HEK293 (cell line): ENCODE measurements at regions not wholly inside any gene's neighbourhood (a gene's known extent, or its start where the extent isn't known, plus 50 kb on each side); places are given as distances from the start of the nearest gene placed in this dataset.

ENCODE experiments used
- CTCF ChIA-PET: fragments of 350-600 bp; formaldehyde crosslinking; extraction: SDS; loops from one replicate; lab custom pipeline; 2021; ENCODE audit warnings: antibody characterized with exemption; lab: Yijun Ruan, JAX
- POLR2A ChIA-PET: fragments of 300-600 bp; formaldehyde crosslinking; extraction: SDS; loops from one replicate; lab custom pipeline; 2020; ENCODE audit warnings: antibody characterized with exemption, inconsistent platforms; lab: Yijun Ruan, JAX
- H3K27ac ChIP-seq: fragments of 200-500 bp; sonication (Bioruptor generic); 2 replicates; pipeline ENCODE4 v1.5.1; 2014; ENCODE audit warnings: low read depth, low read length, control low read depth, inconsistent platforms; ENCODE audit errors: extremely low read depth
- H3K36me3 ChIP-seq, 2 experiments: fragments of 200-500 bp in 1 of 2; sonication (Bioruptor generic) in 1 of 2; 1 replicate in 1 of 2; 2 replicates in 1 of 2; pipeline ENCODE4 v1.5.1; 2014 to 2017; ENCODE audit warnings: inconsistent platforms in 2 of 2, low read length in 2 of 2; ENCODE audit not compliant: control insufficient read depth in 2 of 2, insufficient read depth in 1 of 2
- H3K4me1 ChIP-seq: fragments of 200-500 bp; sonication (Bioruptor generic); 2 replicates; pipeline ENCODE4 v1.5.1; 2014; ENCODE audit warnings: mild to moderate bottlenecking, low read length, inconsistent platforms; ENCODE audit not compliant: control insufficient read depth, insufficient read depth
- H3K4me3 ChIP-seq: 2 replicates; pipeline ENCODE4 v1.5.1; 2011; ENCODE audit warnings: low read depth, mild to moderate bottlenecking, control low read depth, low read length, moderate library complexity
- H3K9me3 ChIP-seq: fragments of 200-500 bp; sonication (Bioruptor generic); 2 replicates; pipeline ENCODE4 v1.5.1; 2014; ENCODE audit warnings: low read depth, low read length, inconsistent platforms; ENCODE audit not compliant: control insufficient read depth, insufficient read depth
- EGR2 ChIP-seq: fragments of 450-650 bp; formaldehyde crosslinking; IDR thresholded peaks from 2 replicates; pipeline ENCODE4 v1.5.1; 2016; ENCODE audit warnings: low read depth, missing biosample characterization, missing genetic modification characterization
- HOXC10 ChIP-seq: sonication (generic); formaldehyde crosslinking; IDR thresholded peaks from 2 replicates; pipeline ENCODE4 v1.8.1; 2023; ENCODE audit warnings: mild to moderate bottlenecking, missing genetic modification reagents
- KLF8 ChIP-seq: fragments of 450-650 bp; formaldehyde crosslinking; IDR thresholded peaks from 2 replicates; pipeline ENCODE4 v1.5.1; 2016; ENCODE audit warnings: missing biosample characterization, missing genetic modification characterization
- ZBTB17 ChIP-seq: fragments of 450-650 bp; formaldehyde crosslinking; IDR thresholded peaks from 2 replicates; pipeline ENCODE4 v1.5.1; 2016; ENCODE audit warnings: missing biosample characterization, missing genetic modification characterization
- ZBTB21 ChIP-seq: fragments of 450-650 bp; formaldehyde crosslinking; IDR thresholded peaks from 2 replicates; pipeline ENCODE4 v1.5.1; 2017; ENCODE audit warnings: missing biosample characterization, missing genetic modification characterization
- ZNF140 ChIP-seq: fragments of 450-650 bp; formaldehyde crosslinking; IDR thresholded peaks from 2 replicates; pipeline ENCODE4 v1.5.1; 2016; ENCODE audit warnings: missing biosample characterization, missing genetic modification characterization
- ZNF214 ChIP-seq: fragments of 450-650 bp; formaldehyde crosslinking; IDR thresholded peaks from 2 replicates; pipeline ENCODE4 v1.5.1; 2017; ENCODE audit warnings: missing biosample characterization, mild to moderate bottlenecking, missing genetic modification characterization, borderline replicate concordance
- ZNF341 ChIP-seq: fragments of 450-650 bp; formaldehyde crosslinking; IDR thresholded peaks from 2 replicates; pipeline ENCODE4; 2016; ENCODE audit warnings: low read depth, missing biosample characterization, missing genetic modification characterization
- ZNF366 ChIP-seq: fragments of 450-650 bp; formaldehyde crosslinking; conservative IDR thresholded peaks from 2 replicates; pipeline ENCODE4 v1.5.1; 2016; ENCODE audit warnings: missing biosample characterization, missing genetic modification characterization
- ZNF37A ChIP-seq: fragments of 450-650 bp; IDR thresholded peaks from 2 replicates; pipeline ENCODE4 v1.5.1; 2018; ENCODE audit warnings: missing biosample characterization, missing genetic modification characterization
- ZNF530 ChIP-seq: fragments of 450-650 bp; formaldehyde crosslinking; IDR thresholded peaks from 2 replicates; pipeline ENCODE4 v1.5.1; 2016; ENCODE audit warnings: low read depth, missing biosample characterization, missing genetic modification characterization
- ZNF558 ChIP-seq: fragments of 450-650 bp; formaldehyde crosslinking; IDR thresholded peaks from 2 replicates; pipeline ENCODE4 v1.5.1; 2016; ENCODE audit warnings: missing biosample characterization, missing genetic modification characterization
- ZNF660 ChIP-seq: fragments of 450-650 bp; IDR thresholded peaks from 2 replicates; pipeline ENCODE4 v1.5.1; 2018; ENCODE audit warnings: missing biosample characterization, mild to moderate bottlenecking, missing genetic modification characterization
- ZNF76 ChIP-seq: fragments of 450-650 bp; formaldehyde crosslinking; IDR thresholded peaks from 2 replicates; pipeline ENCODE4; 2016; ENCODE audit warnings: low read depth, missing biosample characterization, missing genetic modification characterization, borderline replicate concordance
- ZNF791 ChIP-seq: fragments of 450-650 bp; formaldehyde crosslinking; IDR thresholded peaks from 2 replicates; pipeline ENCODE4 v1.5.1; 2016; ENCODE audit warnings: missing biosample characterization, missing genetic modification characterization
- ZXDB ChIP-seq: fragments of 450-650 bp; formaldehyde crosslinking; IDR thresholded peaks from 2 replicates; pipeline ENCODE4 v1.5.1; 2016; ENCODE audit warnings: missing biosample characterization, missing genetic modification characterization
- TF ChIP-seq, protein P1 (sequence below): fragments of 450-650 bp; formaldehyde crosslinking; IDR thresholded peaks from 2 replicates; pipeline ENCODE4 v1.5.1; 2016; ENCODE audit warnings: missing biosample characterization, missing genetic modification characterization
- TF ChIP-seq, protein P2 (sequence below): fragments of 450-650 bp; IDR thresholded peaks from 2 replicates; pipeline ENCODE4 v1.5.1; 2018; ENCODE audit warnings: missing biosample characterization, mild to moderate bottlenecking, missing genetic modification characterization
- TF ChIP-seq, protein P3 (sequence below): fragments of 450-650 bp; formaldehyde crosslinking; IDR thresholded peaks from 2 replicates; pipeline ENCODE4 v1.5.1; 2017; ENCODE audit warnings: missing biosample characterization, missing genetic modification characterization

DNA sequence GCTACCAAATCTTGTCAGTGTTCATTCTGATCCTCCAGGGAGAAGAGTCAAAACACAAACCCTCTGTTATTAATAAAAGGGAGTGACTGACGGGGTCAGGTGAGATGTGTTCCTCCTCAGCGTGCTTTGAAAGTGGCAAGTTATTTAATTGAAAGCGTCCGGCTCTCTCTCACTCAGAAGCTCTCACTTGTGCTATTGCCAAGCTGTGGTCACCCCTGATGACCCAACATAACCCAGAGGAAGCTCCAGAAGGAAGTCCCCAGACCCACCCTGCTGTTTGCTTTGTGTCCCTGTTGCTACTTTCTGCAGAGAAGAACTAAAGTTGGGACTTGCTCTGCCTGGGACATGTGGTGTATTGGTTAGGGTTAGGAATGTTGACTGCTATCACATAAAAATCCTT lies 235.6 kb downstream of the EDEM1 start:
- H3K9me3 ChIP-seq, result no peaks in the 10 kb centered on the region
- POLR2A ChIA-PET, result no interaction called here

DNA sequence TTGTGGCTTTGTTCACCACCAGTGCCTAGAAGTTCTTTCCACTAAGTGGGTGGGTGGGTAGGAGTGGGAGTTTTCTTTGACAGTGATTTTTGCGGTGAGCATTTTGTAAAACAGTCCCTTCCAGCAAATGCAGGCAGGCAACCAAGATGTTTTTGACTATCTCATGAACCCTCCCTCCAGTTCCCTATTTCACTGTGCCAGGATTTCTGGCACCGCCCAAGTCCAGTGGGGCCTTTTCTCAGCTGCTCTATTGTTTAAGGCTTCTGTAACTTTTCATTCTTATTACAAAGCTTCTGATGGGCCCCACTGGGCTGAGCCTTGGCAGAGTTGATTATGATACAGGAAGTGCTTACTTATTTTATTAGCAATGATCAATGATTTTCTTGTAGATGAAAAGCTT lies 236.0 kb downstream of the EDEM1 start:
- TF ChIP-seq ZNF366 (tag by site-specific recombination), result no peak
- no peak for TF ChIP-seq ZBTB17
- no peak for TF ChIP-seq ZNF530 (tag by site-specific recombination)
- TF ChIP-seq, protein P1, sequence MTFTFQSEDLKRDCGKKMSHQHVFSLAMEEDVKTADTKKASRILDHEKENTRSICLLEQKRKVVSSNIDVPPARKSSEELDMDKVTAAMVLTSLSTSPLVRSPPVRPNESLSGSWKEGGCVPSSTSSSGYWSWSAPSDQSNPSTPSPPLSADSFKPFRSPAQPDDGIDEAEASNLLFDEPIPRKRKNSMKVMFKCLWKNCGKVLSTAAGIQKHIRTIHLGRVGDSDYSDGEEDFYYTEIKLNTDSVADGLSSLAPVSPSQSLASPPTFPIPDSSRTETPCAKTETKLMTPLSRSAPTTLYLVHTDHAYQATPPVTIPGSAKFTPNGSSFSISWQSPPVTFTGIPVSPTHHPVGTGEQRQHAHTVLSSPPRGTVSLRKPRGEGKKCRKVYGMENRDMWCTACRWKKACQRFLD (tag by site-specific recombination), result no peak
- ChIA-PET CTCF (interaction anchor here (0.6 kb wide), 1 partner anchor 770 kb away, joined by 3 read pairs; no protein-coding TSS in a partner anchor), POLR2A (no interaction called here)
- no peaks in the 10 kb centered on the region for H3K36me3 ChIP-seq
- H3K9me3 ChIP-seq, result no peaks in the 10 kb centered on the region
- no peak overlapping the region for H3K27ac ChIP-seq
- no peak overlapping the region for H3K4me3 ChIP-seq
- no peaks in the 10 kb centered on the region for H3K4me1 ChIP-seq

More for the DNA sequence above, 235.6 kb downstream of the EDEM1 start:
- no peaks in the 10 kb centered on the region for H3K4me1 ChIP-seq
- TF ChIP-seq ZNF76 (tag by site-specific recombination) (no peak), ZNF558 (no peak), ZNF214 (tag by site-specific recombination) (no peak), ZBTB21 (tag by site-specific recombination) (no peak), ZNF37A (tag by site-specific recombination) (no peak), ZNF140 (tag by site-specific recombination) (no peak), ZXDB (tag by site-specific recombination) (no peak)
- TF ChIP-seq, protein P2, sequence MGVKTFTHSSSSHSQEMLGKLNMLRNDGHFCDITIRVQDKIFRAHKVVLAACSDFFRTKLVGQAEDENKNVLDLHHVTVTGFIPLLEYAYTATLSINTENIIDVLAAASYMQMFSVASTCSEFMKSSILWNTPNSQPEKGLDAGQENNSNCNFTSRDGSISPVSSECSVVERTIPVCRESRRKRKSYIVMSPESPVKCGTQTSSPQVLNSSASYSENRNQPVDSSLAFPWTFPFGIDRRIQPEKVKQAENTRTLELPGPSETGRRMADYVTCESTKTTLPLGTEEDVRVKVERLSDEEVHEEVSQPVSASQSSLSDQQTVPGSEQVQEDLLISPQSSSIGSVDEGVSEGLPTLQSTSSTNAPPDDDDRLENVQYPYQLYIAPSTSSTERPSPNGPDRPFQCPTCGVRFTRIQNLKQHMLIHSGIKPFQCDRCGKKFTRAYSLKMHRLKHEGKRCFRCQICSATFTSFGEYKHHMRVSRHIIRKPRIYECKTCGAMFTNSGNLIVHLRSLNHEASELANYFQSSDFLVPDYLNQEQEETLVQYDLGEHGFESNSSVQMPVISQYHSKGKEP (tag by site-specific recombination), result no peak
- H3K27ac ChIP-seq, result no peak overlapping the region
- no peaks in the 10 kb centered on the region for H3K36me3 ChIP-seq
- CTCF ChIA-PET, result interaction anchor here (0.6 kb wide), 1 partner anchor 770 kb away, joined by 3 read pairs; no protein-coding TSS in a partner anchor
- H3K4me3 ChIP-seq, result no peak overlapping the region

DNA sequence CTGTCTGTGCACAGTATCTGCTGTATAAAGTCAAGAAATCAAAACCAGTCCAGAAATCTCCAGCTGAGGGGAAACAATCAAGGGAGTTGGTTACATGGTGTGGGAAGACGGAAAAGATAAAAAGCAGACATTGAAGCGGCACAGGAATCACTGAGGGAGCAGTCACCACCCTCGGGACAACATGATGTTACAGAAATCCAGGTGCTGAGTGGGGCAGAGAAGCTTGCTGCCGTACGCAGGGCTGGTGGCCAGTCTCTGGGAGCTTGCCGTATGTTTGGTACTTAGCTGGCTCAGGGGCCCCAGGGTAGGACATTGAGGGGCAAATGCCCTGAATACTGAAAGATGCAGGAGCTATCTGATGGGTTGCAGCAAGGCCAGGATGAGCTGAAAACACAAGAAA lies 237.9 kb downstream of the EDEM1 start:
- Histone ChIP-seq H3K27ac (no peak overlapping the region), H3K4me1 (no peaks in the 10 kb centered on the region), H3K9me3 (no peaks in the 10 kb centered on the region), H3K4me3 (no peak overlapping the region), H3K36me3 (no peaks in the 10 kb centered on the region)
- ChIA-PET CTCF (interaction anchor here (0.6 to 1.4 kb wide), 7 partner anchors 8 to 1204 kb away, joined by 3 to 4 read pairs (median 3); no protein-coding TSS in a partner anchor), POLR2A (no interaction called here)
- no peak for TF ChIP-seq ZNF660
- TF ChIP-seq, protein P3, sequence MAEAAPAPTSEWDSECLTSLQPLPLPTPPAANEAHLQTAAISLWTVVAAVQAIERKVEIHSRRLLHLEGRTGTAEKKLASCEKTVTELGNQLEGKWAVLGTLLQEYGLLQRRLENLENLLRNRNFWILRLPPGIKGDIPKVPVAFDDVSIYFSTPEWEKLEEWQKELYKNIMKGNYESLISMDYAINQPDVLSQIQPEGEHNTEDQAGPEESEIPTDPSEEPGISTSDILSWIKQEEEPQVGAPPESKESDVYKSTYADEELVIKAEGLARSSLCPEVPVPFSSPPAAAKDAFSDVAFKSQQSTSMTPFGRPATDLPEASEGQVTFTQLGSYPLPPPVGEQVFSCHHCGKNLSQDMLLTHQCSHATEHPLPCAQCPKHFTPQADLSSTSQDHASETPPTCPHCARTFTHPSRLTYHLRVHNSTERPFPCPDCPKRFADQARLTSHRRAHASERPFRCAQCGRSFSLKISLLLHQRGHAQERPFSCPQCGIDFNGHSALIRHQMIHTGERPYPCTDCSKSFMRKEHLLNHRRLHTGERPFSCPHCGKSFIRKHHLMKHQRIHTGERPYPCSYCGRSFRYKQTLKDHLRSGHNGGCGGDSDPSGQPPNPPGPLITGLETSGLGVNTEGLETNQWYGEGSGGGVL (tag by site-specific recombination), result no peak
- TF ChIP-seq ZNF791 (tag by site-specific recombination), result no peak
- no peak for TF ChIP-seq HOXC10
- no peak for TF ChIP-seq KLF8 (tag by site-specific recombination)
- TF ChIP-seq EGR2 (tag by site-specific recombination), result no peak
- TF ChIP-seq ZNF341 (tag by site-specific recombination), result no peak
